H9 (cell line): ENCODE measurements at regions not wholly inside any gene's neighbourhood (a gene's known extent, or its start where the extent isn't known, plus 50 kb on each side); places are given as distances from the start of the nearest gene placed in this dataset.

Experiments
- DNase-seq: peaks from one replicate; pipeline ENCODE4 v3.0.0-alpha.2; 2017
- H2AFZ ChIP-seq: one replicate; pipeline ENCODE4 v1.6.1; 2013; ENCODE audit warnings: mild to moderate bottlenecking, low read length, control low read depth, moderate library complexity
- H2AK5ac ChIP-seq: 2 replicates; pipeline ENCODE4 v1.6.1; 2013; ENCODE audit warnings: low read length, control low read depth, mixed read lengths; ENCODE audit not compliant: insufficient read length
- H2BK120ac ChIP-seq: one replicate; pipeline ENCODE4 v1.6.1; 2013; ENCODE audit warnings: low read depth, mild to moderate bottlenecking, low read length, control low read depth, inconsistent platforms; ENCODE audit not compliant: poor library complexity, severe bottlenecking
- H2BK12ac ChIP-seq: 2 replicates; pipeline ENCODE4 v1.6.1; 2013; ENCODE audit warnings: low read length, control low read depth, mixed read lengths, low read depth; ENCODE audit not compliant: insufficient read length
- H2BK15ac ChIP-seq: 2 replicates; pipeline ENCODE4 v1.6.1; 2013; ENCODE audit warnings: low read depth, low read length, control low read depth
- H2BK20ac ChIP-seq: one replicate; pipeline ENCODE4 v1.6.1; 2013; ENCODE audit warnings: low read depth, mild to moderate bottlenecking, low read length, control low read depth, inconsistent platforms; ENCODE audit not compliant: poor library complexity, severe bottlenecking
- H2BK5ac ChIP-seq: 2 replicates; pipeline ENCODE4 v1.6.1; 2013; ENCODE audit warnings: low read length, control low read depth, mixed read lengths; ENCODE audit not compliant: insufficient read length
- H3K14ac ChIP-seq: 2 replicates; pipeline ENCODE4 v1.6.1; 2013; ENCODE audit warnings: low read length, control low read depth; ENCODE audit not compliant: insufficient read depth
- H3K18ac ChIP-seq: 2 replicates; pipeline ENCODE4 v1.6.1; 2013; ENCODE audit warnings: low read depth, mild to moderate bottlenecking, mixed read lengths, low read length, control low read depth; ENCODE audit not compliant: insufficient read length
- H3K23ac ChIP-seq: 2 replicates; pipeline ENCODE4 v1.6.1; 2013; ENCODE audit warnings: low read length, control low read depth, mixed read lengths, low read depth; ENCODE audit not compliant: insufficient read length
- H3K23me2 ChIP-seq: 2 replicates; pipeline ENCODE4 v1.6.1; 2013; ENCODE audit warnings: low read depth, mild to moderate bottlenecking, mixed read lengths, low read length, control low read depth; ENCODE audit not compliant: insufficient read length, poor library complexity, severe bottlenecking
- H3K27ac ChIP-seq: 2 replicates; pipeline ENCODE4 v1.5.1; 2013; ENCODE audit warnings: low read length, control low read depth, mixed read lengths, low read depth; ENCODE audit not compliant: insufficient read length
- H3K27me3 ChIP-seq: 2 replicates; pipeline ENCODE4 v1.6.1; 2013; ENCODE audit warnings: low read length, control low read depth, inconsistent platforms; ENCODE audit not compliant: insufficient read depth
- H3K4ac ChIP-seq: 2 replicates; pipeline ENCODE4 v1.6.1; 2013; ENCODE audit warnings: low read depth, mild to moderate bottlenecking, control low read depth, inconsistent platforms, low read length, moderate library complexity
- H3K4me1 ChIP-seq: 2 replicates; pipeline ENCODE4 v1.6.1; 2013; ENCODE audit warnings: low read length, control low read depth, inconsistent platforms; ENCODE audit not compliant: insufficient read depth
- H3K4me2 ChIP-seq: 2 replicates; pipeline ENCODE4 v1.6.1; 2013; ENCODE audit warnings: low read length, control low read depth, mixed read lengths; ENCODE audit not compliant: insufficient read length, insufficient read depth
- H3K56ac ChIP-seq: 2 replicates; pipeline ENCODE4 v1.6.1; 2013; ENCODE audit warnings: low read depth, mild to moderate bottlenecking, mixed read lengths, low read length, control low read depth; ENCODE audit not compliant: insufficient read length
- H3K79me1 ChIP-seq: 2 replicates; pipeline ENCODE4 v1.6.1; 2013; ENCODE audit warnings: low read depth, mild to moderate bottlenecking, moderate library complexity, low read length, control low read depth, inconsistent platforms; ENCODE audit not compliant: insufficient read depth, poor library complexity, severe bottlenecking
- H3K79me2 ChIP-seq: 2 replicates; pipeline ENCODE4 v1.6.1; 2013; ENCODE audit warnings: low read length, control low read depth, inconsistent platforms; ENCODE audit not compliant: insufficient read depth
- H3K9ac ChIP-seq: 2 replicates; pipeline ENCODE4 v1.6.1; 2013; ENCODE audit warnings: low read length, control low read depth, mixed read lengths; ENCODE audit not compliant: insufficient read length; ENCODE audit errors: extremely low read depth
- H3K9me3 ChIP-seq: one replicate; pipeline ENCODE4 v1.6.1; 2013; ENCODE audit warnings: low read depth, low read length, inconsistent platforms; ENCODE audit not compliant: control insufficient read depth
- H3T11ph ChIP-seq: one replicate; pipeline ENCODE4 v1.6.1; 2013; ENCODE audit warnings: mild to moderate bottlenecking, low read length, control low read depth, inconsistent platforms
- H4K20me1 ChIP-seq: one replicate; pipeline ENCODE4 v1.6.1; 2013; ENCODE audit not compliant: control insufficient read depth, insufficient read length, insufficient read depth
- H4K5ac ChIP-seq: 2 replicates; pipeline ENCODE4 v1.6.1; 2013; ENCODE audit warnings: low read depth, mild to moderate bottlenecking, mixed read lengths, low read length, control low read depth; ENCODE audit not compliant: insufficient read length
- H4K8ac ChIP-seq: replicated peaks from 2 replicates; pipeline ENCODE4 v1.6.1; 2013; ENCODE audit warnings: low read length, control low read depth, mixed read lengths, low read depth; ENCODE audit not compliant: insufficient read length
- H4K91ac ChIP-seq: 2 replicates; pipeline ENCODE4 v1.6.1; 2013; ENCODE audit warnings: low read depth, mild to moderate bottlenecking, moderate library complexity, mixed read lengths, low read length, control low read depth; ENCODE audit not compliant: insufficient read length
- H3K27ac Mint-ChIP-seq, 3 experiments: 2 replicates in 2 of 3; 3 replicates in 1 of 3; pipeline ENCODE4 v1.8.0; 2020 to 2021; ENCODE audit warnings: mixed read lengths in 3 of 3, mild to moderate bottlenecking in 1 of 3, moderate library complexity in 1 of 3
- H3K27me3 Mint-ChIP-seq: 2 replicates; pipeline ENCODE4 v1.8.0; 2021; ENCODE audit warnings: low read depth, mild to moderate bottlenecking, moderate library complexity, mixed read lengths
- H3K36me3 Mint-ChIP-seq, 3 experiments: 2 replicates in 2 of 3; 3 replicates in 1 of 3; pipeline ENCODE4 v1.8.0; 2020 to 2021; ENCODE audit warnings: low read depth in 3 of 3, mixed read lengths in 3 of 3; ENCODE audit not compliant: insufficient read depth in 1 of 3
- H3K4me1 Mint-ChIP-seq, 2 experiments: 2 replicates each; pipeline ENCODE4 v1.8.0; 2020; ENCODE audit warnings: mixed read lengths in 2 of 2
- H3K4me3 Mint-ChIP-seq, 2 experiments: 2 replicates in 1 of 2; 3 replicates in 1 of 2; pipeline ENCODE4 v1.8.0; 2020 to 2021; ENCODE audit warnings: mild to moderate bottlenecking in 2 of 2, mixed read lengths in 2 of 2, moderate library complexity in 1 of 2
- H3K9me3 Mint-ChIP-seq, 2 experiments: 2 replicates in 1 of 2; 3 replicates in 1 of 2; pipeline ENCODE4 v1.8.0; 2020; ENCODE audit warnings: mild to moderate bottlenecking in 2 of 2, mixed read lengths in 2 of 2, moderate library complexity in 1 of 2
- CTCF ChIP-seq: fragments of 200-600 bp; sonication (generic); conservative IDR thresholded peaks from 3 replicates; pipeline ENCODE4 v1.8.0; 2021; ENCODE audit warnings: antibody characterized with exemption, mild to moderate bottlenecking
- WGBS: extraction: QIAGEN DNeasy Blood & Tissue Kit; methylation state at CpG from one replicate; pipeline ENCODE4 v1.1.7; 2013; ENCODE audit warnings: missing lambda C conversion rate, low lambda C conversion rate, mixed read lengths; ENCODE audit not compliant: insufficient read length; ENCODE audit errors: extremely low coverage; 5-methylcytosine and 5-hydroxymethylcytosine counted together

GRCh38 chr15:69830876-69831275 is 266.8 kb downstream of the TLE3 start:
- H3K9me3 Mint-ChIP-seq = no peaks in the 10 kb centered on the region; a peak in 1 of 5 replicates
- no peaks in the 10 kb centered on the region; a peak in 1 of 7 replicates for H3K36me3 Mint-ChIP-seq
- Histone ChIP-seq H4K91ac (no peak overlapping the region), H3K79me1 (no peaks in the 10 kb centered on the region), H2BK15ac (no peak overlapping the region), H3K14ac (no peak overlapping the region), H3K9ac (no peak overlapping the region), H2BK12ac (no peak overlapping the region), H2AFZ (no peak overlapping the region), H2BK5ac (no peak overlapping the region), H2BK20ac (no peak overlapping the region), H3K27ac (no peak overlapping the region), H4K20me1 (no peaks in the 10 kb centered on the region), H3K79me2 (no peaks in the 10 kb centered on the region), H2AK5ac (no peak overlapping the region), H3K4me2 (no peak overlapping the region), H3K9me3 (no peaks in the 10 kb centered on the region), H2BK120ac (no peak overlapping the region), H3K18ac (no peak overlapping the region), H3K56ac (no peak overlapping the region), H3K23ac (no peak overlapping the region), H3K4ac (no peak overlapping the region), H4K5ac (no peak overlapping the region), H3K27me3 (no peaks in the 10 kb centered on the region), H3T11ph (no peak overlapping the region), H3K23me2 (no peaks in the 10 kb centered on the region), H3K4me1 (no peaks in the 10 kb centered on the region), H4K8ac (no peak overlapping the region)
- no CpG with 5 or more reads among the region's 4 CpGs for WGBS
- no peak for DNase-seq
- H3K4me1 Mint-ChIP-seq = peaks cover 24 to 27% of the 10 kb centered on the region in 2 experiments
- no peak for TF ChIP-seq CTCF
- no peak overlapping the region for H3K4me3 Mint-ChIP-seq
- H3K27me3 Mint-ChIP-seq = peaks cover 3% of the 10 kb centered on the region
- H3K27ac Mint-ChIP-seq = no peak overlapping the region
